HEK293 (cell line): ENCODE measurements at regions not wholly inside any gene's neighbourhood (a gene's known extent, or its start where the extent isn't known, plus 50 kb on each side); places are given as distances from the start of the nearest gene placed in this dataset.

Source experiments
- CTCF ChIA-PET: fragments of 350-600 bp; formaldehyde crosslinking; extraction: SDS; loops from one replicate; lab custom pipeline; 2021; ENCODE audit warnings: antibody characterized with exemption; lab: Yijun Ruan, JAX
- POLR2A ChIA-PET: fragments of 300-600 bp; formaldehyde crosslinking; extraction: SDS; loops from one replicate; lab custom pipeline; 2020; ENCODE audit warnings: antibody characterized with exemption, inconsistent platforms; lab: Yijun Ruan, JAX
- H3K27ac ChIP-seq: fragments of 200-500 bp; sonication (Bioruptor generic); 2 replicates; pipeline ENCODE4 v1.5.1; 2014; ENCODE audit warnings: low read depth, low read length, control low read depth, inconsistent platforms; ENCODE audit errors: extremely low read depth
- H3K36me3 ChIP-seq, 2 experiments: fragments of 200-500 bp in 1 of 2; sonication (Bioruptor generic) in 1 of 2; 1 replicate in 1 of 2; 2 replicates in 1 of 2; pipeline ENCODE4 v1.5.1; 2014 to 2017; ENCODE audit warnings: inconsistent platforms in 2 of 2, low read length in 2 of 2; ENCODE audit not compliant: control insufficient read depth in 2 of 2, insufficient read depth in 1 of 2
- H3K4me1 ChIP-seq: fragments of 200-500 bp; sonication (Bioruptor generic); 2 replicates; pipeline ENCODE4 v1.5.1; 2014; ENCODE audit warnings: mild to moderate bottlenecking, low read length, inconsistent platforms; ENCODE audit not compliant: control insufficient read depth, insufficient read depth
- H3K4me3 ChIP-seq: 2 replicates; pipeline ENCODE4 v1.5.1; 2011; ENCODE audit warnings: low read depth, mild to moderate bottlenecking, control low read depth, low read length, moderate library complexity
- H3K9me3 ChIP-seq: fragments of 200-500 bp; sonication (Bioruptor generic); 2 replicates; pipeline ENCODE4 v1.5.1; 2014; ENCODE audit warnings: low read depth, low read length, inconsistent platforms; ENCODE audit not compliant: control insufficient read depth, insufficient read depth
- BCL11B ChIP-seq: fragments of 450-650 bp; formaldehyde crosslinking; IDR thresholded peaks from 2 replicates; pipeline ENCODE4 v1.5.1; 2016; ENCODE audit warnings: low read depth, missing biosample characterization, missing genetic modification characterization
- FEZF1 ChIP-seq: fragments of 450-650 bp; formaldehyde crosslinking; IDR thresholded peaks from 2 replicates; pipeline ENCODE4 v1.5.1; 2016; ENCODE audit warnings: missing biosample characterization, missing genetic modification characterization
- GFI1B ChIP-seq: fragments of 450-650 bp; formaldehyde crosslinking; IDR thresholded peaks from 2 replicates; pipeline ENCODE4 v1.5.1; 2016; ENCODE audit warnings: missing biosample characterization, missing genetic modification characterization
- GLIS2 ChIP-seq: fragments of 450-650 bp; formaldehyde crosslinking; IDR thresholded peaks from 2 replicates; pipeline ENCODE4 v1.5.1; 2016; ENCODE audit warnings: missing biosample characterization, missing genetic modification characterization
- HOXC10 ChIP-seq: sonication (generic); formaldehyde crosslinking; IDR thresholded peaks from 2 replicates; pipeline ENCODE4 v1.8.1; 2023; ENCODE audit warnings: mild to moderate bottlenecking, missing genetic modification reagents
- PATZ1 ChIP-seq: fragments of 450-650 bp; formaldehyde crosslinking; IDR thresholded peaks from 2 replicates; pipeline ENCODE4 v1.5.1; 2016; ENCODE audit warnings: missing biosample characterization, missing genetic modification characterization
- ZBTB21 ChIP-seq: fragments of 450-650 bp; formaldehyde crosslinking; IDR thresholded peaks from 2 replicates; pipeline ENCODE4 v1.5.1; 2017; ENCODE audit warnings: missing biosample characterization, missing genetic modification characterization
- ZBTB44 ChIP-seq: fragments of 450-650 bp; IDR thresholded peaks from 2 replicates; pipeline ENCODE4 v1.5.1; 2018; ENCODE audit warnings: missing biosample characterization, mild to moderate bottlenecking, missing genetic modification characterization
- ZFP41 ChIP-seq: fragments of 450-650 bp; formaldehyde crosslinking; IDR thresholded peaks from 2 replicates; pipeline ENCODE4 v1.5.1; 2016; ENCODE audit warnings: missing biosample characterization, missing genetic modification characterization, borderline replicate concordance
- ZNF112 ChIP-seq: fragments of 450-650 bp; formaldehyde crosslinking; IDR thresholded peaks from 2 replicates; pipeline ENCODE4 v1.5.0; 2017; ENCODE audit warnings: missing biosample characterization, missing genetic modification characterization
- ZNF221 ChIP-seq: fragments of 450-650 bp; formaldehyde crosslinking; IDR thresholded peaks from 2 replicates; pipeline ENCODE4 v1.5.1; 2017; ENCODE audit warnings: missing biosample characterization, missing genetic modification characterization, borderline replicate concordance
- ZNF354C ChIP-seq: fragments of 450-650 bp; formaldehyde crosslinking; IDR thresholded peaks from 2 replicates; pipeline ENCODE4 v1.5.1; 2016; ENCODE audit warnings: missing biosample characterization, missing genetic modification characterization, low read depth, borderline replicate concordance
- ZNF404 ChIP-seq: fragments of 450-650 bp; formaldehyde crosslinking; IDR thresholded peaks from 2 replicates; pipeline ENCODE4 v1.5.1; 2017; ENCODE audit warnings: missing biosample characterization, missing genetic modification characterization
- ZNF510 ChIP-seq: fragments of 450-650 bp; formaldehyde crosslinking; IDR thresholded peaks from 2 replicates; pipeline ENCODE4 v1.5.1; 2018; ENCODE audit warnings: mild to moderate bottlenecking, missing genetic modification characterization, missing biosample characterization; ENCODE audit not compliant: insufficient replicate concordance
- ZNF529 ChIP-seq: fragments of 450-650 bp; formaldehyde crosslinking; IDR thresholded peaks from 2 replicates; pipeline ENCODE4 v1.5.1; 2017; ENCODE audit warnings: missing genetic modification characterization, missing biosample characterization; ENCODE audit not compliant: insufficient replicate concordance
- ZNF555 ChIP-seq: fragments of 450-650 bp; formaldehyde crosslinking; conservative IDR thresholded peaks from 2 replicates; pipeline ENCODE4 v1.5.1; 2017; ENCODE audit warnings: missing biosample characterization, mild to moderate bottlenecking, missing genetic modification characterization, inconsistent platforms
- ZNF561 ChIP-seq: fragments of 450-650 bp; IDR thresholded peaks from 2 replicates; pipeline ENCODE4 v1.5.1; 2018; ENCODE audit warnings: missing biosample characterization, missing genetic modification characterization, borderline replicate concordance
- ZNF596 ChIP-seq: fragments of 450-650 bp; IDR thresholded peaks from 2 replicates; pipeline ENCODE4 v1.5.0; 2018; ENCODE audit warnings: missing biosample characterization, mild to moderate bottlenecking, missing genetic modification characterization, moderate library complexity
- ZNF76 ChIP-seq: fragments of 450-650 bp; formaldehyde crosslinking; IDR thresholded peaks from 2 replicates; pipeline ENCODE4; 2016; ENCODE audit warnings: low read depth, missing biosample characterization, missing genetic modification characterization, borderline replicate concordance
- ZSCAN18 ChIP-seq: fragments of 450-650 bp; formaldehyde crosslinking; IDR thresholded peaks from 2 replicates; pipeline ENCODE4 v1.5.1; 2016; ENCODE audit warnings: missing biosample characterization, missing genetic modification characterization
- TF ChIP-seq, protein P1 (sequence below): fragments of 450-650 bp; formaldehyde crosslinking; IDR thresholded peaks from 2 replicates; pipeline ENCODE4 v1.5.1; 2017; ENCODE audit warnings: missing biosample characterization, missing genetic modification characterization
- TF ChIP-seq, protein P2 (sequence below): fragments of 450-650 bp; formaldehyde crosslinking; IDR thresholded peaks from 2 replicates; pipeline ENCODE4; 2016; ENCODE audit warnings: missing biosample characterization, missing genetic modification characterization
- TF ChIP-seq, protein P3 (sequence below): fragments of 450-650 bp; formaldehyde crosslinking; IDR thresholded peaks from 2 replicates; pipeline ENCODE4 v1.5.1; 2016; ENCODE audit warnings: missing biosample characterization, missing genetic modification characterization

DNA sequence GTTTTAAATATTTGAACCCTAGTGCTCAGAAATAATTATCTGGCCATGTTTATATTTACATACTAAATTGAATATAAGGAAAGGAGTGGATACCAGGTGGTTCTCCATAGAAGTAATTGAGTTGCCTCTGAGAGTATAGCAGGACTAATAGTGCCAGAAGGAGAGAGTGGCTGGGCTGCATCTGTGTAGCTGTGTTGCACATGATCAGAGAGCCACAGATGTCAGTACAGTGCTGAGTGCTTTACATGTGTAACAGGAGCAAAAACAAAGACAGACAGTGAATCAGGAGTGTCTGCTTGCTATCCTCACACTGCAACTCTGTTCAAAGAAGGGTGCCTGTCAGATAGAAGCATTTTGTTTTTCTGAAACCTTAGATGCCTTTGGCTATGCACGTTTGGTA is 353.9 kb upstream of the PAPPA start:
- Histone ChIP-seq H3K27ac (no peak overlapping the region), H3K36me3 (no peaks in the 10 kb centered on the region), H3K4me3 (no peak overlapping the region), H3K4me1 (no peaks in the 10 kb centered on the region), H3K9me3 (no peaks in the 10 kb centered on the region)
- TF ChIP-seq, protein P1, sequence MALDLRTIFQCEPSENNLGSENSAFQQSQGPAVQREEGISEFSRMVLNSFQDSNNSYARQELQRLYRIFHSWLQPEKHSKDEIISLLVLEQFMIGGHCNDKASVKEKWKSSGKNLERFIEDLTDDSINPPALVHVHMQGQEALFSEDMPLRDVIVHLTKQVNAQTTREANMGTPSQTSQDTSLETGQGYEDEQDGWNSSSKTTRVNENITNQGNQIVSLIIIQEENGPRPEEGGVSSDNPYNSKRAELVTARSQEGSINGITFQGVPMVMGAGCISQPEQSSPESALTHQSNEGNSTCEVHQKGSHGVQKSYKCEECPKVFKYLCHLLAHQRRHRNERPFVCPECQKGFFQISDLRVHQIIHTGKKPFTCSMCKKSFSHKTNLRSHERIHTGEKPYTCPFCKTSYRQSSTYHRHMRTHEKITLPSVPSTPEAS (tag by site-specific recombination): no peak
- no peak for TF ChIP-seq ZNF76 (tag by site-specific recombination)
- TF ChIP-seq ZNF112: no peak
- TF ChIP-seq ZNF529 (tag by site-specific recombination): no peak
- TF ChIP-seq GFI1B (tag by site-specific recombination): no peak
- TF ChIP-seq BCL11B (tag by site-specific recombination): no peak
- TF ChIP-seq ZNF354C (tag by site-specific recombination): no peak
- no peak for TF ChIP-seq HOXC10 (CRISPR knock-in tag)
- TF ChIP-seq FEZF1 (tag by site-specific recombination): no peak
- TF ChIP-seq, protein P2, sequence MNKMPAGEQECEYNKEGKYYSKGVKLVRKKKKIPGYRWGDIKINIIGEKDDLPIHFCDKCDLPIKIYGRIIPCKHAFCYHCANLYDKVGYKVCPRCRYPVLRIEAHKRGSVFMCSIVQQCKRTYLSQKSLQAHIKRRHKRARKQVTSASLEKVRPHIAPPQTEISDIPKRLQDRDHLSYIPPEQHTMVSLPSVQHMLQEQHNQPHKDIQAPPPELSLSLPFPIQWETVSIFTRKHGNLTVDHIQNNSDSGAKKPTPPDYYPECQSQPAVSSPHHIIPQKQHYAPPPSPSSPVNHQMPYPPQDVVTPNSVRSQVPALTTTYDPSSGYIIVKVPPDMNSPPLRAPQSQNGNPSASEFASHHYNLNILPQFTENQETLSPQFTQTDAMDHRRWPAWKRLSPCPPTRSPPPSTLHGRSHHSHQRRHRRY (tag by site-specific recombination): no peak
- TF ChIP-seq ZNF561 (tag by site-specific recombination): no peak
- TF ChIP-seq ZNF555 (tag by site-specific recombination): no peak
- TF ChIP-seq ZBTB21: no peak
- TF ChIP-seq, protein P3, sequence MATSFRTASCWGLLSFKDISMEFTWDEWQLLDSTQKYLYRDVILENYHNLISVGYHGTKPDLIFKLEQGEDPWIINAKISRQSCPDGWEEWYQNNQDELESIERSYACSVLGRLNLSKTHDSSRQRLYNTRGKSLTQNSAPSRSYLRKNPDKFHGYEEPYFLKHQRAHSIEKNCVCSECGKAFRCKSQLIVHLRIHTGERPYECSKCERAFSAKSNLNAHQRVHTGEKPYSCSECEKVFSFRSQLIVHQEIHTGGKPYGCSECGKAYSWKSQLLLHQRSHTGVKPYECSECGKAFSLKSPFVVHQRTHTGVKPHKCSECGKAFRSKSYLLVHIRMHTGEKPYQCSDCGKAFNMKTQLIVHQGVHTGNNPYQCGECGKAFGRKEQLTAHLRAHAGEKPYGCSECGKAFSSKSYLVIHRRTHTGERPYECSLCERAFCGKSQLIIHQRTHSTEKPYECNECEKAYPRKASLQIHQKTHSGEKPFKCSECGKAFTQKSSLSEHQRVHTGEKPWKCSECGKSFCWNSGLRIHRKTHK (tag by site-specific recombination): no peak
- CTCF ChIA-PET: no interaction called here
- POLR2A ChIA-PET: no interaction called here

DNA sequence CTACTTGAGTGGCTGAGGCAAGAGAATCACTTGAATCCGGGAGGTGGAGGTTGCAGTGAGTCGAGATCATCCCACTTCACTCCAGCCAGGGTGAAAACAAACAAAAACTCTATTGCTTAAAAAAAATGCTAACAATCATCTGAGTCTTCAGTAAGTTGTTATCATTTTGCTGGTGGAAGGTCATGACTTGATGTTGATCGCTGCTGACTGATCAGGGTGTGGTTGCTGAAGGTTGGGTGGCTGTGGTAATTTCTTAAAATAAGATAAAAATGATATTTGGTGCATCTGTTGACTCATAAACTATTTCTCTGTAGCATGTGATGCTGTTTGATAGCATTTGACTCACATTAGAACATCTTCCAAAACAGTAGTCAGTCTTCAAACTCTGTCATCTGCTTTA is 349.4 kb upstream of the PAPPA start:
- Histone ChIP-seq H3K27ac (no peak overlapping the region), H3K9me3 (no peaks in the 10 kb centered on the region), H3K4me3 (no peak overlapping the region), H3K4me1 (no peaks in the 10 kb centered on the region), H3K36me3 (no peaks in the 10 kb centered on the region)
- POLR2A ChIA-PET: no interaction called here
- CTCF ChIA-PET: no interaction called here
- TF ChIP-seq PATZ1 (tag by site-specific recombination): no peak
- TF ChIP-seq ZNF404 (tag by site-specific recombination): no peak
- no peak for TF ChIP-seq ZBTB44
- no peak for TF ChIP-seq ZNF510
- no peak for TF ChIP-seq ZNF221 (tag by site-specific recombination)
- no peak for TF ChIP-seq ZNF112
- TF ChIP-seq ZSCAN18 (tag by site-specific recombination): no peak
- TF ChIP-seq ZNF596 (tag by site-specific recombination): no peak
- TF ChIP-seq ZFP41 (tag by site-specific recombination): no peak
- no peak for TF ChIP-seq GLIS2 (tag by site-specific recombination)
